Stimulated activated naive B cell treated with anti-CD40 and anti-IgM and Interleukin-4, amounts not matched to agents 10 μg/mL and 1 μg/mL and 100 μg/mL, for 72 hours (primary cell): ENCODE measurements at regions not wholly inside any gene's neighbourhood (a gene's known extent, or its start where the extent isn't known, plus 50 kb on each side); places are given as distances from the start of the nearest gene placed in this dataset.

Source experiments
- ATAC-seq, 2 donors: fragments of 150-1000 bp; cut with Tn5 transposase; replicated peaks; 2 replicates each; pipeline ENCODE4 v1.10.0; 2021; ENCODE audit warnings: moderate library complexity in 1 of 2
- DNase-seq: peaks from one replicate; pipeline ENCODE4 v3.0.0; 2021
- H3K27ac Mint-ChIP-seq: one replicate; pipeline ENCODE4 v1.8.0; 2022; ENCODE audit warnings: mild to moderate bottlenecking, mixed read lengths
- H3K27me3 Mint-ChIP-seq, 2 donors: one replicate each; pipeline ENCODE4 v1.8.0; 2022; ENCODE audit warnings: mixed read lengths in 2 of 2
- H3K36me3 Mint-ChIP-seq, 2 donors: one replicate each; pipeline ENCODE4 v1.8.0; 2022; ENCODE audit warnings: mixed read lengths in 2 of 2, mild to moderate bottlenecking in 1 of 2
- H3K4me1 Mint-ChIP-seq, 2 donors: one replicate each; pipeline ENCODE4 v1.8.0; 2022; ENCODE audit warnings: mixed read lengths in 2 of 2, mild to moderate bottlenecking in 1 of 2
- H3K4me3 Mint-ChIP-seq, 2 donors: one replicate each; pipeline ENCODE4 v1.8.0; 2022; ENCODE audit warnings: mild to moderate bottlenecking in 2 of 2, mixed read lengths in 2 of 2, moderate library complexity in 1 of 2
- H3K9me3 Mint-ChIP-seq, 2 donors: one replicate each; pipeline ENCODE4 v1.8.0; 2022; ENCODE audit warnings: mixed read lengths in 2 of 2, mild to moderate bottlenecking in 1 of 2

GRCh38 chr12:126067626-126068329 is 1002.5 kb downstream of the AACS start:
- Mint-ChIP-seq H3K4me3 (no peak overlapping the region), H3K27ac (no peak overlapping the region), H3K27me3 (peaks cover 0 to 4% of the 10 kb centered on the region in 2 donors), H3K4me1 (no peaks in the 10 kb centered on the region), H3K36me3 (peaks cover 2 to 4% of the 10 kb centered on the region in 2 donors), H3K9me3 (peaks cover 10 to 11% of the 10 kb centered on the region in 2 donors)
- DNase-seq (no peak), ATAC-seq (no peak)

DNA sequence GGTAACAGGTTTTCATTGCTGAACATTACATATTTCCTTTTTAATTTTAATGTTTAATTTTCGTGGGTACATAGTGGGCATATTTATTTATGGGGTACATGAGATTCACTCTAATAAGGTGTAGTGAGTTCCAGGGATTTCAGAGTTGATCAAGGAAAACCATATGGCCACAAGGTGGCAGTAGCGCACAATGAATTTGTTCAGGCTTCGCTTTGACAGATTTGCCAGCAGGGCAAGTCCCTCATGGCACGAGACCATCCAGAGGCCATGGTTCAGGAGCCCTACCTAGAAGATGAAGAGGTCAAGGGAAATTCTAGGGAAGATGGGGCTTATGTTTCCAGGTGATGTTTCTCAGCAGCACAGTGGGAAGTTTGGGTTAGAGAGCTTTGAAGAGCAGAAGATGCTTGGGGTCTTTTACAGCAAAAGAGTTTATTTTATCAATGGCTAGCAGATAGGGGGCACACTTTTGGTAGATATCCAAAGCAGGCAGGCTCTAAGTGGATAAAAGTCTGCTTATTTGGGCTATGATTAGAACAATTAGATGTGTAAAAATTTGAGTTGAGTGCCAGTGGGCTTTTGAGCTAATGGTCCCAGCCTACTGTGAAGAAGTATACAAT is 1004.4 kb downstream of the AACS start:
- Mint-ChIP-seq H3K4me1 (no peaks in the 10 kb centered on the region), H3K4me3 (no peak overlapping the region), H3K27me3 (peaks cover 0 to 4% of the 10 kb centered on the region in 2 donors), H3K36me3 (peaks cover 2 to 4% of the 10 kb centered on the region in 2 donors), H3K9me3 (peaks cover 11% of the 10 kb centered on the region in 2 donors), H3K27ac (no peak overlapping the region)
- ATAC-seq (peak; percentile 50 to 53), DNase-seq (peak; percentile 28)

GRCh38 chr12:126076515-126076914 is 1011.3 kb downstream of the AACS start:
- Mint-ChIP-seq H3K4me3 (no peak overlapping the region), H3K27ac (no peak overlapping the region), H3K9me3 (peaks cover 0 to 5% of the 10 kb centered on the region in 2 donors), H3K4me1 (no peaks in the 10 kb centered on the region), H3K36me3 (no peaks in the 10 kb centered on the region), H3K27me3 (no peaks in the 10 kb centered on the region)
- no peak for ATAC-seq
- no peak for DNase-seq

GRCh38 chr12:126083926-126084325 is 1018.7 kb downstream of the AACS start:
- ATAC-seq (no peak), DNase-seq (no peak)
- H3K27ac Mint-ChIP-seq = no peak overlapping the region
- no peak overlapping the region for H3K4me3 Mint-ChIP-seq
- H3K9me3 Mint-ChIP-seq = peaks cover 0 to 6% of the 10 kb centered on the region in 2 donors
- H3K4me1 Mint-ChIP-seq = no peaks in the 10 kb centered on the region
- H3K27me3 Mint-ChIP-seq = no peaks in the 10 kb centered on the region
- no peaks in the 10 kb centered on the region for H3K36me3 Mint-ChIP-seq

- Mint-ChIP-seq H3K36me3 (no peaks in the 10 kb centered on the region), H3K9me3 (peaks cover 0 to 6% of the 10 kb centered on the region in 2 donors), H3K4me3 (no peak overlapping the region), H3K27ac (no peak overlapping the region), H3K4me1 (no peaks in the 10 kb centered on the region), H3K27me3 (no peaks in the 10 kb centered on the region)
- DNase-seq (no peak), ATAC-seq (no peak)
These were observed 1019.2 kb downstream of the AACS start for GRCh38 chr12:126084480-126084879.

DNA sequence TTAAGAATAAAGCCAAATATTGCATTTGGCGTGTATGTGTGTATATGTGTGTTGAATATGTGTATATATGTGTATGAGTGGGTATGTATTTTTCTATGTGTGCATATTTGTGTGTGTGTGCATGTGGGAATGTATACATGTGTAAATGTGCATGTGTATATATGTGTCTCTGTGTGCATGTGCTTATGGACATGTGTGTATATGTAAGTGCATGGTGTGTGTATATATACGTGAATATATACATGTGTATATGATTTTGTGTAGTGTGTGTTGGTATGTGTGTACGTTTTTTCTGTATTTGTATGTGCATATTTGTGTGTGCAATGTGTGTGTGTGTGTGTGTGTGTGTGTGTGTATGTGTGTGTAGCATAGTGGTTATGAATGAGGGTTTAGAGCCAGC is 1021.0 kb downstream of the AACS start:
- Mint-ChIP-seq H3K9me3 (peaks cover 0 to 7% of the 10 kb centered on the region in 2 donors), H3K36me3 (peaks cover 0 to 1% of the 10 kb centered on the region in 2 donors), H3K4me1 (no peaks in the 10 kb centered on the region), H3K4me3 (no peak overlapping the region), H3K27me3 (no peaks in the 10 kb centered on the region), H3K27ac (no peak overlapping the region)
- ATAC-seq (no peak), DNase-seq (no peak)

DNA sequence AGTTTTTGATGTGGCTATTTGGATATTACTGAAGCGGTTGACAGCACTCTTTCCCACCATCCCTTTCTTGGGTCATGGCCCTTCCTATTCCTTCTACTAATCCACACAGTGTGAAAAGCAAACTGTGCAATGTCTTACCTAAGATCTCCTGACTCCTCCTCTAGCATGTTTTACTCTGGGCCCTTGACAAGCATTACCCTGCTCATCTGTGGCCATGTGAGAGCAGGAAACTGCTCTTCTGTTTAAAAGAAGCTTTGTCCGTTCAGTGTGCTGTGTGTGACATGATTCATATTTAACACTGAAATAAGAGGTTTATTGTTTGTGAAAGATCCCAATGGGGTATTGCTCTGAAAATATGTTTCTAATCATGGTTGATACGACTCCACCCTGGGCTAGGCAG is 1022.5 kb downstream of the AACS start:
- Mint-ChIP-seq H3K9me3 (peaks cover 7% of the 10 kb centered on the region in 2 donors), H3K4me3 (no peak overlapping the region), H3K27me3 (no peaks in the 10 kb centered on the region), H3K27ac (no peak overlapping the region), H3K4me1 (no peaks in the 10 kb centered on the region), H3K36me3 (peaks cover 0 to 1% of the 10 kb centered on the region in 2 donors)
- no peak for DNase-seq
- no peak for ATAC-seq

- no peak overlapping the region for H3K4me3 Mint-ChIP-seq
- no peak for ATAC-seq
- H3K9me3 Mint-ChIP-seq = peaks cover 5 to 13% of the 10 kb centered on the region in 2 donors
- no peak overlapping the region for H3K27ac Mint-ChIP-seq
- H3K27me3 Mint-ChIP-seq = no peaks in the 10 kb centered on the region
- peaks cover 0 to 1% of the 10 kb centered on the region in 2 donors for H3K36me3 Mint-ChIP-seq
- H3K4me1 Mint-ChIP-seq = no peaks in the 10 kb centered on the region
- no peak for DNase-seq
These were observed 1028.7 kb downstream of the AACS start for GRCh38 chr12:126093908-126094307.

- H3K4me1 Mint-ChIP-seq = no peaks in the 10 kb centered on the region
- no peak overlapping the region for H3K27ac Mint-ChIP-seq
- no peak for DNase-seq
- H3K27me3 Mint-ChIP-seq = no peaks in the 10 kb centered on the region
- H3K36me3 Mint-ChIP-seq = no peaks in the 10 kb centered on the region
- H3K9me3 Mint-ChIP-seq = peaks cover 4 to 13% of the 10 kb centered on the region in 2 donors
- no peak overlapping the region for H3K4me3 Mint-ChIP-seq
- ATAC-seq = no peak
These were observed 1030.7 kb downstream of the AACS start for GRCh38 chr12:126095748-126096510.

DNA sequence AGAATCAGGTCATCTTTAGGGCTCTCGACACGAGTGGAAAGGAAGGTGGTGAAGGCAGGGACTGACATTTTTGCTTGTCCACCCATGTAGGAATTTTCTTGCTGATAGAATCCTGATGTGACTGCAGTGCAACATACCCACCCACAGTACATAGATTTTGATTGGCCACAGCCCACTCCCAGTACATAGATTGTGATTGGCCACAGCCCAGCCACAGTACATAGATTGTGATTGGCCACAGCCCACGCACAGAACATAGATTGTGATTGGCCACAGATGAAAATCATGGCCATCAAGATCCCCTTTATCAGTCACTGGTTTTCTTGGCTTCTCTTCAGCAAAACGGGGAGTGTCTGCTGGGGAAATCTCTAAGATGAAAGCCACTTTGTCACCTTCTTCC is 1041.5 kb downstream of the AACS start:
- no peak overlapping the region for H3K4me3 Mint-ChIP-seq
- ATAC-seq = no peak
- no peak for DNase-seq
- no peak overlapping the region for H3K27ac Mint-ChIP-seq
- no peaks in the 10 kb centered on the region for H3K27me3 Mint-ChIP-seq
- peaks cover 4% of the 10 kb centered on the region in 2 donors for H3K9me3 Mint-ChIP-seq
- H3K4me1 Mint-ChIP-seq = no peaks in the 10 kb centered on the region
- no peaks in the 10 kb centered on the region for H3K36me3 Mint-ChIP-seq

DNA sequence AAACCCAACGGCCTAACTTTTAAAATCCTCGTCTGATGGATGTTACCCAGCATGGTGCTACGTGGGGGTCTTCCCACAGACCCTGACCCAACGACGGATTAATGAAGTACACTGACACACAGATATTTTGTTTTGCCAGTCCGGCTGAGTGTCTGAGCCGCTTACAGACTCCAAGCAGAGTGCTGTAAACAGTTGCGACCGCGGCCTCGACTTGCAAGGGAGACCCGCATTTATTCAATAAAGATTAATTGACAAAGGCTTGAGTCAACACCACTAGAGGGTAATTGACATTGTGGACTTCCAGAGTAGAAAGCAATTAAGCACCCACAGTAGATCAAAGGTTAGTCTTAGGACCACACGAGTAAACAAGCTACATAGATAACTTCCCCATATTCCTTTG is 1042.4 kb downstream of the AACS start:
- H3K27me3 Mint-ChIP-seq = no peaks in the 10 kb centered on the region
- H3K27ac Mint-ChIP-seq = no peak overlapping the region
- H3K36me3 Mint-ChIP-seq = no peaks in the 10 kb centered on the region
- H3K9me3 Mint-ChIP-seq = peaks cover 4% of the 10 kb centered on the region in 2 donors
- DNase-seq (no peak), ATAC-seq (no peak)
- H3K4me1 Mint-ChIP-seq = no peaks in the 10 kb centered on the region
- H3K4me3 Mint-ChIP-seq = no peak overlapping the region

DNA sequence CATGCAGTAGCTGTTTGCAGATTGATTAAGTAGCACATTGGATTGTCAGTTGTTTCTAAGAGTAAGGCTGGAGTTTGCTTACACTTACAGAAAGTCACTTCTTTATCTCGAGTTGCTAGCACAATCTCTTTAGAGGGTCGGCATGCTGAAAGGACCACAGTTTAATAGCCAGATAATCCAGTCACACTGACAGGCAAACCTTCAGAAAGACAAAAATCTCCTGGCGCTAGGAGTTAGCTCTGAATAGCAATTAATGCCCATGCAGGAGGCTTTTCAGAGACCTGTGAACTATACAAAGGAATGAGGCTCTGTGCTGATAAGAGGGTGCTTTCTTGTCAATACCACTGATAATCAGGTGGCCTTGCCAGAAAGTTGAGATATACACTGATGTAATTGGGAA is 1043.0 kb downstream of the AACS start:
- no peaks in the 10 kb centered on the region for H3K27me3 Mint-ChIP-seq
- ATAC-seq = no peak
- H3K4me3 Mint-ChIP-seq = no peak overlapping the region
- peaks cover 4% of the 10 kb centered on the region in 2 donors for H3K9me3 Mint-ChIP-seq
- no peaks in the 10 kb centered on the region for H3K36me3 Mint-ChIP-seq
- no peaks in the 10 kb centered on the region for H3K4me1 Mint-ChIP-seq
- H3K27ac Mint-ChIP-seq = no peak overlapping the region
- DNase-seq = no peak

GRCh38 chr12:126112141-126112540 is 1046.9 kb downstream of the AACS start:
- Mint-ChIP-seq H3K4me3 (no peak overlapping the region), H3K27me3 (no peaks in the 10 kb centered on the region), H3K27ac (no peak overlapping the region), H3K9me3 (peaks cover 4% of the 10 kb centered on the region in 2 donors), H3K36me3 (no peaks in the 10 kb centered on the region), H3K4me1 (no peaks in the 10 kb centered on the region)
- no peak for ATAC-seq
- DNase-seq = no peak

DNA sequence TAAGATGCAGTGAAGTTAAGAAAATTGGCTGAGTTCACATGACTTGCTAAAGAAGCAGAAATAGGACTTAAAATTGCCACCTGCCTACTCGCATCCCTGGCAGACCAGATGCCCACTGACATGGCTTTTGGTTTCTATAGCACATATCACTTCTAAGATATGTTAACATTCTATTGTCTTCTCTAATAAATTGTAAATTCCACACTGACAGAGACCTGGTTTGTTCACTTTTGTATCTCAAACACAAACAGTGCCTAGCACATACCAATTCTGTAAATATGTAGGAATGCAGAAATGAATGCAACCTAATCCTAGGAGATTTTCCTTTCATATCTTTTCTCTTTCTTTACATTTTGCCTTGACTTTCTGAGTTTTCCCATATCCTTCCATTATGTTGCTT is 1047.6 kb downstream of the AACS start:
- Mint-ChIP-seq H3K36me3 (no peaks in the 10 kb centered on the region), H3K4me1 (no peaks in the 10 kb centered on the region), H3K9me3 (peaks cover 0 to 2% of the 10 kb centered on the region in 2 donors), H3K4me3 (no peak overlapping the region), H3K27ac (no peak overlapping the region), H3K27me3 (no peaks in the 10 kb centered on the region)
- DNase-seq (no peak), ATAC-seq (no peak)

- Mint-ChIP-seq H3K4me3 (no peak overlapping the region), H3K4me1 (no peaks in the 10 kb centered on the region), H3K27ac (no peak overlapping the region), H3K27me3 (no peaks in the 10 kb centered on the region), H3K9me3 (peaks cover 0 to 2% of the 10 kb centered on the region in 2 donors), H3K36me3 (no peaks in the 10 kb centered on the region)
- ATAC-seq = no peak
- DNase-seq = no peak
These were observed 1049.2 kb downstream of the AACS start for GRCh38 chr12:126114441-126114840.
